ENCODE measurements at regions not wholly inside any gene's neighbourhood (a gene's known extent, or its start where the extent isn't known, plus 50 kb on each side); places are given as distances from the start of the nearest gene placed in this dataset.
A peak's percentile ranks its signal among the peaks of the same experiment; 100 is the strongest.

- no peak for TF ChIP-seq JUND (IDR thresholded peaks at IDR 0.05)
These were observed 115.2 kb upstream of the BEND6 start (continued) for GRCh38 chr6:56839533-56840183.

GRCh38 chr6:56838965-56839364, 115.9 kb upstream of the BEND6 start:
- no peak for DNase-seq (ENCODE audit: low read depth, low spot score)
- Histone ChIP-seq H4K20me1 (ENCODE audit: insufficient read depth) (no peaks in the 10 kb centered on the region; the same call in 1 of the 2 replicates), H3K79me2 (ENCODE audit: insufficient read depth, low read length) (peaks cover 89% of the 10 kb centered on the region), H3K36me3 (ENCODE audit: control insufficient read depth in 1 of 2, insufficient read depth in 2 of 2, low read length in 2 of 2) (no peaks in the 10 kb centered on the region), H3K4me3 (replicated peaks in 1 of 2; ENCODE audit: low read depth in 1 of 2, low read length in 2 of 2) (no peak overlapping the region), H3K9me2 (ENCODE audit: insufficient read depth) (no peaks in the 10 kb centered on the region), H3K9me3 (ENCODE audit: control insufficient read depth in 1 of 2, insufficient read depth in 1 of 2, low read depth in 1 of 2, low read length in 2 of 2) (no peaks in the 10 kb centered on the region), H2AFZ (ENCODE audit: low read depth, low read length, poor library complexity, severe bottlenecking) (no peak overlapping the region), H3K27me3 (ENCODE audit: insufficient read depth, low read length) (no peaks in the 10 kb centered on the region), H3K27ac (ENCODE audit: low read depth, low read length) (no peak overlapping the region), H3K4me2 (ENCODE audit: low read length) (peak overlapping the region; percentile 21; the same call in 1 of the 2 replicates), H3K4me1 (ENCODE audit: control insufficient read depth in 1 of 2, insufficient read depth in 2 of 2, low read length in 2 of 2) (peaks cover 30 to 38% of the 10 kb centered on the region in 2 experiments), H3K9ac (ENCODE audit: low read length) (no peak overlapping the region)
- POLR2A ChIA-PET, result no interaction called here
- RAD21 ChIA-PET (ENCODE audit: low non-redundant PET in 1 of 2, low total read pairs in 2 of 2, uncharacterized antibody in 2 of 2, unreplicated experiment in 2 of 2), result no interaction called here
- BruUV-seq (replicated peaks), result no TSS peak
- intact Hi-C loops (cut with micrococcal nuclease), result no loop called here
- no peak for ATAC-seq
- TF ChIP-seq MAX (IDR thresholded peaks at IDR 0.05) (no peak), ZFX (IDR thresholded peaks at IDR 0.05) (no peak), RAD21 (IDR thresholded peaks at IDR 0.05; ENCODE audit: low read depth) (no peak), ATF3 (IDR thresholded peaks at IDR 0.05) (no peak), CEBPB (IDR thresholded peaks at IDR 0.05; ENCODE audit: low read depth) (no peak), JUND (IDR thresholded peaks at IDR 0.05) (no peak), SP1 (IDR thresholded peaks at IDR 0.05; ENCODE audit: low read depth) (no peak), SRF (IDR thresholded peaks at IDR 0.05; ENCODE audit: low read depth) (no peak)
- CTCF ChIA-PET, result no interaction called here

- Histone ChIP-seq H3K9ac (ENCODE audit: low read length) (no peak overlapping the region), H3K9me3 (ENCODE audit: control insufficient read depth in 1 of 2, insufficient read depth in 1 of 2, low read depth in 1 of 2, low read length in 2 of 2) (no peaks in the 10 kb centered on the region), H3K36me3 (ENCODE audit: control insufficient read depth in 1 of 2, insufficient read depth in 2 of 2, low read length in 2 of 2) (no peaks in the 10 kb centered on the region), H3K27ac (ENCODE audit: low read depth, low read length) (no peak overlapping the region), H3K9me2 (ENCODE audit: insufficient read depth) (no peaks in the 10 kb centered on the region), H3K79me2 (ENCODE audit: insufficient read depth, low read length) (peaks cover 97% of the 10 kb centered on the region), H3K4me2 (ENCODE audit: low read length) (no peak overlapping the region), H2AFZ (ENCODE audit: low read depth, low read length, poor library complexity, severe bottlenecking) (no peak overlapping the region), H3K4me3 (replicated peaks in 1 of 2; ENCODE audit: low read depth in 1 of 2, low read length in 2 of 2) (no peak overlapping the region), H3K4me1 (ENCODE audit: control insufficient read depth in 1 of 2, insufficient read depth in 2 of 2, low read length in 2 of 2) (peaks cover 30 to 38% of the 10 kb centered on the region in 2 experiments), H3K27me3 (ENCODE audit: insufficient read depth, low read length) (no peaks in the 10 kb centered on the region), H4K20me1 (ENCODE audit: insufficient read depth) (no peaks in the 10 kb centered on the region; the same call in 1 of the 2 replicates)
- ATAC-seq (no peak), DNase-seq (ENCODE audit: low read depth, low spot score) (no peak)
- no TSS peak for BruUV-seq (replicated peaks)
- CTCF ChIA-PET, result interaction anchor here (1.0 kb wide), 1 partner anchor 131 kb away, joined by 3 read pairs; no protein-coding TSS in a partner anchor
- POLR2A ChIA-PET, result no interaction called here
- intact Hi-C loops (cut with micrococcal nuclease), result no loop called here
- RAD21 ChIA-PET (ENCODE audit: low non-redundant PET in 1 of 2, low total read pairs in 2 of 2, uncharacterized antibody in 2 of 2, unreplicated experiment in 2 of 2), result no interaction called here
- TF ChIP-seq CTCF (IDR thresholded peaks at IDR 0.05 in 2 of 3, conservative IDR thresholded peaks at IDR 0.05 in 1 of 3; ENCODE audit: borderline replicate concordance in 1 of 3, insufficient read depth in 1 of 3, low read depth in 2 of 3, low read length in 2 of 3) (no peak), SIN3A (IDR thresholded peaks at IDR 0.05; ENCODE audit: low read depth) (no peak), FOSL1 (IDR thresholded peaks at IDR 0.05; ENCODE audit: low read depth) (no peak), YY1 (IDR thresholded peaks at IDR 0.05; ENCODE audit: extremely low read depth, insufficient replicate concordance, low read depth, low read length) (no peak), TCF7L2 (IDR thresholded peaks at IDR 0.05; ENCODE audit: borderline replicate concordance, extremely low read depth, insufficient read depth, insufficient read length) (no peak)
These were observed 116.8 kb upstream of the BEND6 start for GRCh38 chr6:56838016-56838555.
